ENCODE measurements at regions not wholly inside any gene's neighbourhood (a gene's known extent, or its start where the extent isn't known, plus 50 kb on each side); places are given as distances from the start of the nearest gene placed in this dataset.
"Not testable (repeated sequence)": the region's sequence is repeated elsewhere in the genome, so short reads cannot be mapped to it uniquely, and the experiment has no call there.

DNA sequence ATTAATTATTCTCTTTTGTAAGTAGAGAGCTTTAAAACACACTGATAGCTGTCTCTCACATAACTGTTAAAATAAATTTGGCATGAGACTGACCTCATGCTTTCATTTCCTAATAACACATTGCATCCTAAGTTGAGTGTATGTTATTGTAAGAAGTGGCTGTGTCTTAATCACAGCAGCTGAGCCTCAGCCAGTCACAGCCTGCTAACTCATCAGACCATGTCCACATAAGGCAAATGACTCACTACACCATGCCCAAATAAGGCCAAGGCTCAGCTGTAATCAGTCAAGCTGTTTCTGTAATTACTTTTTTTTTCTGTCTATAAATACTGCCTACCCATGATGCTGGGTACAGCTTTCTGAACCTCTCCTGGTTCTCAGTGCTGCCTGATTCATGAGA, 860.9 kb downstream of the XPNPEP1 start:
- no peak for DNase-seq

DNA sequence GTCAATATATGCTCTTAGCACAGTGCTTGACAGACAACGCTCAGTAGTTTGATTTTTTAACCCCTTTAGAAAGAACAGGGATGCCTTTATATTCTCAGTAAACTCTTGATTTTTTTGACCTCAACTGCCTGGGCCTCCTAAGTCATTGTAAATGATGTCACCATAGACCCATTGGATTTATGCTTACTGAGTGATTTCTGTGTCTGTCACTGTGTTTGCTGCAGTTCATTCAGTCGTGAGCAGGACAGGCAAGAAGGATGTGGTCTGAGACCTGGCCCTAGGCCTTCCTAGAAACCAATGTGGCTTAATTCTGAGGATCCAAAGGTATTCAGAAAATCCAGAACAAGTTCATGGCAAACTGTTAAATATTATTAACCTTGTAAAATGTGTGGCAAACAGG, 868.1 kb downstream of the XPNPEP1 start:
- no peak for DNase-seq

DNA sequence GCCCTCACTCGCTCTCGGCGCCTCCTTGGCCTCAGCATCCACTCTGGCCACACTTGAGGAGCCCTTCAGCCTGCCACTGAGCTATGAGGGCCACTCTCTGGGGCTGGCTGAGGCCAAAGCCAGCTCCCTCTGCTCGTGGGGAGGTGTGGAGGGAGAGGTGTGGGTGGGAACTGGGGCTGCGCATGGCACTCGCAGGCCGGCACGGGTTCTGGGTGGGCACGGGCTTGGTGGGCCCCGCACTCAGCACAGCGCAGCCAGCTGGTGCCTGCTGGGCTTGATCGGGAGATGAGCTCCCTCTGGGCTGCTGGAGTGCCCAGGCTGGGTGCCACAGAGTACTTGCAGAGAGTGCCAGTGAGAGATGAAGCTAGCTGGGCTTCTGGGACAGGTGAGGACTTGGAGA, 875.5 kb downstream of the XPNPEP1 start:
- DNase-seq, result no peak

DNA sequence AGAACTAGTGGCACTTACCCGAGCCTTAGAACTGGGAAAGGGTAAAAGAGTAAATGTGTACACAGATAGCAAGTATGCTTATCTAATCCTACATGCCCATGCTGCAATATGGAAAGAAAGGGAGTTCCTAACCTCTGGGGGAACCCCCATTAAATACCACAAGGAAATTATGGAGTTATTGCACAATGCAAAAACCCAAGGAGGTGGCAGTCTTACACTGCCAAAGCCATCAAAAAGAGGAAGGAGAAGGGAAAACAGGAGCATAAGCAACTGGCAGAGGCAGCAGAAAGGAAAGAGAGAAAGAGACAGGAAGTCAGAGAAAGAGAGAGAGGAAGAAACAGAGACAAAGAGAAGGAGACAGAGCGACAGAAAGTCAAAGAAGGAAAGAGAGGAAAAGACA, 876.9 kb downstream of the XPNPEP1 start:
- DNase-seq, result not testable (repeated sequence)

DNA sequence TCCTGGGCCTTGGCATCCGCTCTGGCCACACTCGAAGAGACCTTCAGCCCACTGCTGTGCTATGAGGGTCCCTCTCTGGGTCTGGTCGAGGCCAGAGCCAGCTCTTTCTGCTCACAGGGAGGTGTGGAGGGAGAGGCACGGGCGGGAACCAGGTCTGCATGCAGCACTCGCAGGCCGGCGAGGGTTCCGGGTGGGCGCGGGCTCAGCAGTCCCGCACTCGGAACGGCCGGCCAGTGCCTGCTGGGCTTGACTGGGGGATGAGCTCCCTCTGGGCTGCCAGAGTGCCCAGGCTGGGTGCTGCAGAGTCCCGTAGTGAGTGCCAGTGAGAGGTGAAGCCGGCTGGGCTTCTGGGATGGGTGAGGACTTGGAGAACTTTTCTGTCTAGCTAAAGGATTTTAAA, 882.7 kb downstream of the XPNPEP1 start:
- no peak for DNase-seq

DNA sequence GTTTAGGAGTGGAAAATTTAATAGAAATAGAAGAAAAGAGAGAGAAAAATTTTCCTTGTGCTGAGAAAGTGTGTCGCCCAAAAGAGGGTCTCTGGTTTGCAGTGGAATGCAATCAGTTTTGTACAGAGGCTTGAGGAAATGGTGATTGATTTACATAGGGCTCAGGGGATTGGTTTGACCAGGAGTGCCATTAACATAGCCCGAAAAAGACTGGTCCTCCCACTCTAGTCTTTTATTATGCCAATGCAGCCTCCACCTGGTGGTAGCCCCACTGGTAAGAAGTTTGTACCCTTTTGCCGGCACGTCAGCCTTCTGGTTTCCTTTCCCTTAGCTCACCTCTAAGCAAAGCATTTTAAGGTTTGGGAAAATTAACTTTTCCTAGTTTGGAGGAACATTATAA, 885.3 kb downstream of the XPNPEP1 start:
- no peak for DNase-seq

DNA sequence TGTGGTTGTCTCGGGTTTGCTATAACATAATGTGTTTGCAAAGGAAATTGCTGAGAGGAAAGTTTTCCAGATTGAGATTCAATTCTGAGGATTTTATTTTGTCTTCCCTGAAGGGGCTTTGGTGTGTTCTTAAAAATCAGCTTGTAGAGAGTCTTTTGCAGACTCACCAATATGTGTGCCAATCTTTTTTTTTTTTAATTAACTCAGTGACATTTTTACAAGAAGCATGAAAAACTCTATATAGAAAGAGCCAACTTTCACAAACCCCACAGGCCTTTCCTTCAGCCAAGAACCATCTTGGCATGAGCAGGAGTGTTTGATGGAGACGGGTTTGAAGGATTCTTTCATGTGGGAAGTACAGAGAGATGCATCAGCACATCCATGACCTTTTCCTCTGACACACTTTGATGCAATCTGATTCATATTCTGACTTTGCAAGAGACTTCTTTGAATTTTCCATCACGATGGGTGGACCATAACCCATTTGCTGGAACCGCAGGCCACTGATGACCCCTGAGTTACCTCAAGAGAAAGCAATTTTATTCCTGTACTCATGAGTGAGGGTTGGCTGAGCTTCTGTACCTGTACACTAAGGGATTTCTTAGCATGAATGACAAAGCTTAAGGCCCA, 892.6 kb downstream of the XPNPEP1 start:
- peak; percentile 11 for DNase-seq

DNA sequence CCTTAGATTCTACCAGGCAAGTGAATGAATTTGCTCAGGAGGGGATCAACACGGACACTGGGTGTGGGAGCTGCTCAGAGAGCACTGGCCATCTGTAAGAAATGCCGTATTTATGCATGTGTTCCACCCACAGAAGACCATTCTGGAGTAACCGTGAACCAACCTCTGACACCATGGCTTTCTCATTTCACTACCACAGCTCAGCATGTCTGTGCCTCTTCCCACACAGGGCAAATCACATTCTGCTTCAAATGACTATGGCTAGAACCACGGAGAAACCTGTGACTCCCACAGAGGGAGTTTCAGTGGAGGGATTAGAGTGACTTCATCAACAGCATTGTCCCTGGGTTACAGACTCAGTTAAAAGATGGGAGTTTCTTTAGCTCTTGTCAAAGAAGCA, 893.4 kb downstream of the XPNPEP1 start:
- DNase-seq, result no peak

DNA sequence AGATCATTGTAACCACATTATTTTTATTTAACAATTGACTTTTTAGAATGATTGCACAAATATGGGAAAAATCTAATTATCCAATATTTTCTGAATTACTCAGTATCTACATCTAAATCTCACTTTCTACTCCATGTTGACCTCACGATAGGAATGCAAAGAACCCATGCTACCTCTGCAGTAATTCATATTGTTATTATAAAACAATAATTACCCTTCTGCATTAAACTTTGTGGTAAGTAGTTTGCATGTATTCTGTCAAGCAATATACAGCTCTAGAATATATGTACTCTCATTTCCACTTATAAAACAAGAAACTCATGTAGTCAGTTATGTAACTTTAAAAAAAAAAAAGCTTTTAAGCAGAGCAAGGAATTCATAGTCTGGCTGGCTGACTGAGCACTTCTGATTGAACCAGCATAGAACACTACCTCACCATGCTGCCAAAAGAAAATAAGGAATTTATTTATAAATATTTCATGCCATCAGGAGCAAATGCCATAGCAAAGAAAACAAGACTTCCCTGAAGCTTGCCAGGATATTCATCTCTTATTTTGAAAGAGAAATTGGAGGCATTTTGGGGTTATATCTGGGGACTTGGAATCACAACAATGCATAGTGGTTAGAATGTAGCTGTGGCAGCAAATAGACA, 895.7 kb downstream of the XPNPEP1 start:
- no peak for DNase-seq

DNA sequence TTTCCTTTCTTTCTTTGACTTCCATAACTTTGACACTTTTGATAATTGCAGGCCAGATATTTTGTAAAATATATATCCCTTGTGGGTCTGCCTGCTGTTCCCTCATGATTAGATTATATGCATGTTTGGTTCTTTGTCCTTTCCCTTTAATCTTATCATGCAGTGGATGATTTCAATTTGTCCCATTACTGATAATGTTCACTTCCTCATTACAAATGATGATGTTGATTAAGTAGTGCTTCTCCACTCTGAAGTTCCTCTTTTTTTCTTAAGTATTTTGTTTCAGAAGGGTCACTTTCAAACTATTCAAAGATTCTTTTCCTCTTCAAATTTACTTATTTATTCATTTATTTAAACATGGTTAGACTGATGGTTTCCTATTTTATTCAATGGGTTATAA, 898.1 kb downstream of the XPNPEP1 start:
- no peak for DNase-seq

DNA sequence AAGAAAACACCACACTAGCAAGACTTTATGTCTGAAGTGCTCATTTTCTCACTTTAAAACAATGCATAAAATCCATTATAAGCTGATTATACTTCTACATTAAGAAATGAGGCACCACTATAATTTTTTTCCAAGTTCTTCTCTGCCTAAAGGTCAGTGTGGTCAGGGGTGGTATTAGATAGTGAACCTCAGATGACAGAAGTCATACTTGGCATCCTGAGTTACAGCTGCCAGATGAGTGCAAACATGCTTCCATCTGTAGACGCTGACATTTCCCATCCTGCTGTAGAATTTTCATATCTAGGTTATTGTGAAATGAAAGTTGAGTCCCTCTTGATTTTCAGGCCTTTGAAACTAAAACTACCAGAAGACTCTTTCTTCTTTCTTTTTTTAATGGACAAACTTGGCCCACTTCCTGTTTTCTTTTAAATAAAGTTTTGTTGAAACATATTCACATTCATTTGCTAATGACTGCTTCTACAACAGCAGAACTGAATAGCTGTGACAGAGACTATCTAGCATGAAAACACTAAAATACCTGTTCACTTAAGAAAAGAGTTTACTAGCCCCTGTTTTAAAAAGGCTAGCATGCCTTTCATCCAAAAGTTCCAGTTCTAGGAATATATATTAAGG, 900.8 kb downstream of the XPNPEP1 start:
- no peak for DNase-seq

DNA sequence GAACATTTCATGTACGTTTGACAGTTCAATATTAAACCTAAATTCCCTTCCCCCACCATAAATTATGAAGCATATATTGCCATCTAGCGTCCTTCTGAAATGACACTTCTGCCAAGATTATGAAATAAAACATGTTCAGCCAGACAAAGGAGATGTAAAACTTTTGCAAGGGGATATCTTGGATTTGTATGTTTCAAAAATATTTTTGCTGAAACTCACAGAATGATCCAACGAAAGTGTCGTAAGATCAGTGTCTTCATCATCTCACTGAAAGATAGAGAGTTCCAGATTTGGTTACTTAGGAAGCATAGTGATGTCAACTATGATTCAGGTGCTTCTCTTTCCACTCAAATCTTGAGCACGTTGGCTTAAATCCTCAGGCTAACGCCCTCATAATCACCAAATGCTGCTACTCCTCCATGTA, 904.3 kb downstream of the XPNPEP1 start:
- DNase-seq, result peak; percentile 44

DNA sequence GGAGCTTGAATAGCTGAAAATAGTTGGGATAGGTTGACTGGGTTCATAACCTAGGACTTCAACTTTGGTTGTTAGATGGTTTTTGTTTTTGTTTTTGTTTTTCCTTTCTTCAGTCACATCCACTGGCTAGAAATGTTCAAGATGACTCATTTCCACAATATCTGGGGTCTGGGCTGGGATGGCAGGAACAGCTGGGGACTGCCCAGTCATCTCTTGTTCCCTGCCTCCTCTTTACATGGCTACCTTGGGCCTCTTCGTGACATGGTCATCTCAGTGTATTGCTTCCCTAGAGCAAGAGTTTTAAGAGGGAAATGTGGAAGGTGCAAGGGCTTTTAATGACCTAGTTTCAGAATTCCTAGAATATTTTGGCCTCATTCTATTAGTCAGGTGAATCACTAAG, 915.8 kb downstream of the XPNPEP1 start:
- no peak for DNase-seq

DNA sequence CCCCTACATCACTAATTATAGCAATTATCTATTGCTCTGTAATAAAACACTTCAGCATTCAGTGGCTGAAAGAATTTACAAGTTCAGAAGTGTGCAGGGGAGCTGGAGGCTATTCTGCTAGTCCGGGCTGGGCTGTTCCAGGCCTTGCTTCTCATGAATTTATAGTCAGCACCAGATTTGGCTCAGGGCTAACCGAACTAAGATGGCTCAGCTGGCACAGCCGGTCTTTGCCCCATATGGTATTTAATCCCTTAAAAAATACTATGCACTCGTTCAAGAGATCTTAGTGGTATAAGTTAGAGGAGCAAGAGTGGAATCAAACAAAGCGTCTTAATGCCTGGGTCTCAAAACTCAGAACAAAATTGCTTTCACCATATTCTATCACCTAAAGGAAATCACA, 932.9 kb downstream of the XPNPEP1 start:
- DNase-seq, result no peak

DNA sequence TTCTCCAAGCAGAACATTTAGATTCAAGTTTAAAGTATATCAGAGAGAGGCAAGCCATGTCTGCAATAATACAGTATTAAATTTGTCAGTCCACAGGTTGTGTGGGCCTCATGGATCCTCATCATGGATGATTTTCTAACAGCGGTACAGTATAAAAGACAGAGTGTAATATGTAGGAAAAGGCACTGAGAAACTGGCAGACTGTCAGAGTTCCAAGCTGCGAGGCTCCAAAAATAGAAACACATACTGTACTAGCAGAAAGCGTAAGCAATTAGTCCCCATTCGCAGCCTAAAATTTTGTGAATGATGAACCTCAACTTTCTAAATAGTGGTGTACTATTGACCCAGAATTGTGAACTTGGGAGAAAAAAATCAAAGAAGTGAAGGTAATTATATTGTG, 933.3 kb downstream of the XPNPEP1 start:
- peak; percentile 36 for DNase-seq

DNA sequence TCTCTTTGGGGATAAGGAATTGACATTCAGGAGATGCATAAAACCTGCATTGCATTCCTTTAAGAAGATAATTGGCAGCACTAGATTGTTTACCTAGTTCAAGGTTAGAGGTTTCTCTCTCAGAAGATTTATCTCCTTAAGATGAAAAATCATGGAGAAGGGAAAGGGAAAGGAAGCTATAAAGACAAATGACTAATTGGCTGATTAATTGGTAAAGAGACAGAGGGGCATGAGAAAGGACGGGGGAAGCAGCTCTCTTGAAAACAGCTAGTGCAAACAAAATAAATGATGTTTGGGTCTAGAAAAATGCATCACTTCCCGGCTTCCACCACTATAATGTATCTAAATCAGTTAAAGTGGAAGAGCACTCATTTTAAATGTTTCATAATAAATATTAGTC, 941.2 kb downstream of the XPNPEP1 start:
- DNase-seq, result no peak

DNA sequence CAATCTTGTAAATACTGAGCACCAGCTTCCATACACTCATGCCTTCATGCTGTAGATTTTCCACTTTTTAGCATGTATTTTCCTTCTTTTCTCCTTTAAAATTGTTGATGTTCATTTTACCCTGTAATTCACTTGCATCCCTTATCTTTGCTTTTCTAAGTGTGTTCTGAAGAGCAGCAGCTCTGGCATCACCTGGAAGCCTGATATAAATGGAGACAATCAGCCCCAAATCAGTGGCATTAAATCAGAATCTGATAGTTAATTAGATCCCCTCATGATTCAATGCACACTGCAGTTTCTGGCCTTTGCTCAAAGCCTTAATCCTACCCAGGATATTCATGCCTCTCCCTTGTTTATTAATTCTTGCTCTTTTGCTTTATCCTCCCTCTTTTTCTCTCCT, 942.4 kb downstream of the XPNPEP1 start:
- DNase-seq, result no peak

DNA sequence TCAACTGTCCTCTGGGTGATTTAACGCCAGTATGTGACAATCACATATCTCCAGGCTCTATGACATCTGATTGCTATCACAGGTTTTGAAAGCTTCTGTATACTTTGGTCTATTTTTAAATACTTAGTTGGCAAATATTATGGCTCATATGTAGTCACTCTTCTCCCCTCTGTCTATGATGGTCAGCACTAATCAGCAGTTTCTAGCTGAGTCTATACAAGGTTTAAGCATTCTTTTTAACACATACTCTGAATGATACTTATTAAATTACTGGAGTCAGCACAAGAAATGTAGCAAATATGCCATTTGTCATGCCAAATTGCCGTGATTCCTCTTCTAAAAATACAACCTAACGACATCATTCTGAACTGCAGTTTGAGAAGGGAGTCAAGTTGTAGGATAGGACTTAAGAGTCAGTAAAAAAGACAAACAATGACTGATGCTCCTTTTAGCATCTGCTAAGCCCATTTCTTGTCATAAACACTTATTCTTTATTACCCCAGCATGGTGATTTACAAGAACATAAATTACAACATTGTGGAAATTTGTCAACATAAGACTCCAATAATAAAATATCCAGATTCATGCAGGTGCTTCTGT, 947.8 kb downstream of the XPNPEP1 start:
- DNase-seq, result no peak

DNA sequence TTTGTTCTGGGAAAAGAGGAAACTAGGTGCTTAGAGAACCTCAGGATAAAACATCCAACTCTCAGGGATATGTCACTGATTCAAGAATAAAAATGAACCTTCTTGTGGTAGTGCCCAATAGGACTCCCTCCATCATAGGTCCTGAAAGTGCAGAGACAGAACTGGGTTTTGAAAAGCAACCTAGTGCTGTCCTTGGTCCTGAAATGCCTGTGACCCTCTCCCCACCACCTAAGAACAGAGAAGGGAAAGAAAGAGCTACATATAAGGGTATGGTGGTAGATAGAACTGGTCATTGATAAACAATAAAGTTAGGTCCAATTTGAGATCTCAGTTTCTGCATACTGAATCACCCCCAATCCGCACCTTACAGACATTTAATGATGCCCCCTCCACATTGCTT, 953.3 kb downstream of the XPNPEP1 start:
- peak; percentile 86 for DNase-seq

DNA sequence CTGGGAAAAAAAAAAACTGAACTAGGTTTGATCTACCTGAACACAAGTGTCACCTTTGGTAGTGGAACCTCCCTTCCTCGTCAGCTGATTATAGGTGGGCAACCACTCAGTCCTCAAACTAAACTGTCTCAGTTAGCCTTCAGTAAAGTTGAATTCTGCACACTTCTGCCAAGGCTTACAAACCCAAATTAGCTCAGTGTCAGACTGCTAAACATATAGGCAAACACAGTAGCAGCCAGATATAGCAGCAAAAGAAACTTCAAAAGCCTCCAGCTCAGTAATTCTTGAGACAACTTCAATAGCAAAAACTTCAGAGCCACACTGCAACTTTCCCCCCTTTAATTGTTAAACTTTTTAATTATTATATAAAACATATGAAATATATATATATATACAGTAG, 956.9 kb downstream of the XPNPEP1 start:
- DNase-seq, result no peak

DNA sequence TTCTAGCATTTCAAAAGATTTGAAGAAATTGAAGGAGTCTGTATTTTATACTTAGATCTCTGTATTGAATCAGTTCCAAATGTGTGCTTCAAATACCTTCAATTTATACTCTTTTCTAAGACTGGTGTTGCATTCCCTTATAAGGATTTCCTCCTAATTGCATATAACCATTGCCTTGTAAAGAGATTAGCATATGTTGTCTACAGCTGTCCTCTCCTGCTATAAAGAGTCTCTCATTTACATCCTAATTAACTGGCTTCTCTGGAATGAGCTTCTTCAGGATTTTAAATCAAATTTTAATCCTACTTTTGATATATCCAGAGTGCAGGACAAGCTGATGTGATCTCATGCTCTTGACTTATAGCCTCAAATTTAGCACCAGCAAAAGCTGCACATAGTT, 957.3 kb downstream of the XPNPEP1 start:
- DNase-seq, result no peak

DNA sequence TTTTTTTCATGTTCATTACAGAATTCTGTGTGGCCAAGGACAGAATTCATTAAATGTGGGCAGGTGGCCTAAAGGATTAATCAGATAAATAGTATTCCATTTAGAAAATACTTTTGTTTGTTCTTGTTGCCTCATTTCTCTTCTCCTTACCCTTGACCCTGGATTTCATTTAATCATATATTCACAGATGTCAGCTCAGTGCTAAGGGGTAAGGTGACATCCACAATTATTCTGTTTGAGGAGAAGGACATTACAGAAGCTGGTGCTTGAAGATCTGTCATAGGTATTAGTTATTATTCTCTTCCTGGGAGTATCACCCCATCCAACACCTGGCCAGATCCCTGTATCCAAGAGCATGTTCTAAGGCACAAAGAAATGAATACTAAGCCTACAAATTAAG, 961.1 kb downstream of the XPNPEP1 start:
- DNase-seq, result no peak

DNA sequence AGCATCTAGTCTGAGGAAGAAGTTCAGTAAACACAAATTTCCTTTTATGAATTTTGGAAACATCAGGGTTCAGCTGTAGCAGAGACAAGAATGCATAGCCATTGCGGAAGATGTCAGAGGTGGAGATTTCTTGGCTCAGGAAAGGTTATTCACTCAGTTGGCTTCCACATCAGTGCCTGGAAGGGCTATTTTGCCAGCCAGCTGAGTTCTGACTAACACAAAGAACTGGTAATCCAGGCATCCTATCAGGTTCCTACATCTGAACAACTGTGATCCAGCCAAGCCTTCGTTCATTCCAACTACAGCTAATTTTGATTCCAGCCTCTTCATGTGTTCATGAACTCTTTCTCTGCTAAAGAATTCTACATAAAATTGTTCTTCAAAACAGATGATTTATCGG, 965.6 kb downstream of the XPNPEP1 start:
- peak; percentile 71 for DNase-seq

DNA sequence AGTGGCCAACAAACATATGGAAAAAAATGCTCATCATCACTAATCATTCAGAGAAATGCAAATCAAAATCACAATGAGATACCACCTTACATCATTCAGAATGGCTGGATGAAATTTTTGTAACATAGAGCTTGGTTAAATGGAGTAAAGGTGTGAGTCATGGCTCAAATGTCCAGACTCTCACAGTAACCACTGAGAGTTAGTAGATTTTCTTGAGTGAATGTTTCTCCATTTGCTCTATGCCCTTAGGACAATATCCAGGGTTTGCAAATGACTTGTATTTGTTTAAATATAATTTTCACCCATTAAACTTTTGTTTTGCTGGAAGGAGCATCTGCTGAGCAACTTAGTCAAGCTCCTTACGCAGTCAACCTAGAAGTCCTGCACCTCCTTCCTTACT, 967.2 kb downstream of the XPNPEP1 start:
- DNase-seq, result no peak
